ENCODE measurements at regions not wholly inside any gene's neighbourhood (a gene's known extent, or its start where the extent isn't known, plus 50 kb on each side); places are given as distances from the start of the nearest gene placed in this dataset.
A peak's percentile ranks its signal among the peaks of the same experiment; 100 is the strongest.
"Not testable (repeated sequence)": the region's sequence is repeated elsewhere in the genome, so short reads cannot be mapped to it uniquely, and the experiment has no call there.

- DNase-seq (ENCODE audit: low spot score); in situ Hi-C loops (cut with MboI; ENCODE audit: low pct_unique_long_range_greater_than_20kb, low sequenced_read_pairs, unreplicated experiment): not testable (repeated sequence)
- TF ChIP-seq, protein P1, sequence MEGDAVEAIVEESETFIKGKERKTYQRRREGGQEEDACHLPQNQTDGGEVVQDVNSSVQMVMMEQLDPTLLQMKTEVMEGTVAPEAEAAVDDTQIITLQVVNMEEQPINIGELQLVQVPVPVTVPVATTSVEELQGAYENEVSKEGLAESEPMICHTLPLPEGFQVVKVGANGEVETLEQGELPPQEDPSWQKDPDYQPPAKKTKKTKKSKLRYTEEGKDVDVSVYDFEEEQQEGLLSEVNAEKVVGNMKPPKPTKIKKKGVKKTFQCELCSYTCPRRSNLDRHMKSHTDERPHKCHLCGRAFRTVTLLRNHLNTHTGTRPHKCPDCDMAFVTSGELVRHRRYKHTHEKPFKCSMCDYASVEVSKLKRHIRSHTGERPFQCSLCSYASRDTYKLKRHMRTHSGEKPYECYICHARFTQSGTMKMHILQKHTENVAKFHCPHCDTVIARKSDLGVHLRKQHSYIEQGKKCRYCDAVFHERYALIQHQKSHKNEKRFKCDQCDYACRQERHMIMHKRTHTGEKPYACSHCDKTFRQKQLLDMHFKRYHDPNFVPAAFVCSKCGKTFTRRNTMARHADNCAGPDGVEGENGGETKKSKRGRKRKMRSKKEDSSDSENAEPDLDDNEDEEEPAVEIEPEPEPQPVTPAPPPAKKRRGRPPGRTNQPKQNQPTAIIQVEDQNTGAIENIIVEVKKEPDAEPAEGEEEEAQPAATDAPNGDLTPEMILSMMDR (IDR thresholded peaks at IDR 0.05; ENCODE audit: extremely low read depth, insufficient read depth, missing control alignments), result peak; percentile 35
Observed at GRCh38 chr22:25426530-25427308, 137.8 kb upstream of the GRK3 start.

GRCh38 chr22:25431637-25432342, 132.7 kb upstream of the GRK3 start:
- in situ Hi-C loops (cut with MboI; ENCODE audit: low pct_unique_long_range_greater_than_20kb, low sequenced_read_pairs, unreplicated experiment); DNase-seq (ENCODE audit: low spot score): not testable (repeated sequence)

- in situ Hi-C loops (cut with MboI; ENCODE audit: low pct_unique_long_range_greater_than_20kb, low sequenced_read_pairs, unreplicated experiment); DNase-seq (ENCODE audit: low spot score): not testable (repeated sequence)
Observed at GRCh38 chr22:25433381-25433970, 131.0 kb upstream of the GRK3 start.

GRCh38 chr22:25437414-25438160, 126.9 kb upstream of the GRK3 start:
- in situ Hi-C loops (cut with MboI; ENCODE audit: low pct_unique_long_range_greater_than_20kb, low sequenced_read_pairs, unreplicated experiment), result no loop called here
- DNase-seq (ENCODE audit: low spot score), result no peak
- TF ChIP-seq, protein P1 (IDR thresholded peaks at IDR 0.05; ENCODE audit: extremely low read depth, insufficient read depth, missing control alignments), result no peak

- in situ Hi-C loops (cut with MboI; ENCODE audit: low pct_unique_long_range_greater_than_20kb, low sequenced_read_pairs, unreplicated experiment), result no loop called here
- TF ChIP-seq, protein P1 (IDR thresholded peaks at IDR 0.05; ENCODE audit: extremely low read depth, insufficient read depth, missing control alignments), result no peak
- DNase-seq (ENCODE audit: low spot score), result no peak
Observed at GRCh38 chr22:25447067-25447685, 117.3 kb upstream of the GRK3 start.

- peak; percentile 92 for DNase-seq (ENCODE audit: low spot score)
- in situ Hi-C loops (cut with MboI; ENCODE audit: low pct_unique_long_range_greater_than_20kb, low sequenced_read_pairs, unreplicated experiment), result no loop called here
- TF ChIP-seq, protein P1 (IDR thresholded peaks at IDR 0.05; ENCODE audit: extremely low read depth, insufficient read depth, missing control alignments), result peak; percentile 95
Observed at GRCh38 chr22:25447686-25448434, 116.6 kb upstream of the GRK3 start.

All from GM13977 (cell line).